ENCODE measurements at regions not wholly inside any gene's neighbourhood (a gene's known extent, or its start where the extent isn't known, plus 50 kb on each side); places are given as distances from the start of the nearest gene placed in this dataset.
A peak's percentile ranks its signal among the peaks of the same experiment; 100 is the strongest.

GRCh38 chr5:118430076-118430475 is 558.3 kb downstream of the DTWD2 start:
- Histone ChIP-seq H3K27me3 (ENCODE audit: insufficient read depth) (no peaks in the 10 kb centered on the region), H3K27ac (ENCODE audit: low read depth) (no peak overlapping the region), H2AFZ (peak overlapping the region; percentile 32; the same call in 1 of the 2 replicates), H3K36me3 (ENCODE audit: insufficient read depth) (peaks cover 6% of the 10 kb centered on the region; the same call in 1 of the 2 replicates), H4K20me1 (replicated peaks; ENCODE audit: insufficient read depth) (no peaks in the 10 kb centered on the region; the same call in 1 of the 2 replicates), H3K4me3 (no peak overlapping the region), H3K4me1 (ENCODE audit: insufficient read depth) (no peaks in the 10 kb centered on the region), H3K4me2 (no peak overlapping the region), H3K9me2 (ENCODE audit: insufficient read depth) (no peaks in the 10 kb centered on the region), H3F3A (replicated peaks; ENCODE audit: low read depth) (no peaks in the 10 kb centered on the region), H3K79me2 (replicated peaks; ENCODE audit: insufficient read depth) (no peaks in the 10 kb centered on the region)
- DNase-seq (ENCODE audit: low spot score) (no peak), ATAC-seq (no peak)
- TF ChIP-seq CTCF (conservative IDR thresholded peaks at IDR 0.05; ENCODE audit: low read depth in 2 of 2) (no peak), NANOG (IDR thresholded peaks at IDR 0.05; ENCODE audit: borderline replicate concordance) (no peak), ETS1 (IDR thresholded peaks at IDR 0.05) (no peak), POLR2AphosphoS5 (IDR thresholded peaks at IDR 0.05; ENCODE audit: low read depth) (no peak), REST (IDR thresholded peaks at IDR 0.05; ENCODE audit: unreplicated experiment) (no peak), ZNF462 (CRISPR knock-in tag; IDR thresholded peaks at IDR 0.05) (no peak), JUNB (IDR thresholded peaks at IDR 0.05; ENCODE audit: unreplicated experiment) (no peak), EZH2 (IDR thresholded peaks at IDR 0.05; ENCODE audit: low read depth, unreplicated experiment) (no peak), CREB1 (CRISPR knock-in tag; IDR thresholded peaks at IDR 0.05; ENCODE audit: low read depth) (no peak), ZNF114 (CRISPR knock-in tag; IDR thresholded peaks at IDR 0.05) (no peak), STAT1 (IDR thresholded peaks at IDR 0.05; ENCODE audit: unreplicated experiment) (no peak), EZH2phosphoT487 (IDR thresholded peaks at IDR 0.05; ENCODE audit: unreplicated experiment) (no peak), ZNF331 (CRISPR knock-in tag; IDR thresholded peaks at IDR 0.05; ENCODE audit: low read depth) (no peak)
- Mint-ChIP-seq H3K36me3 (ENCODE audit: low read depth) (no peaks in the 10 kb centered on the region), H3K9me3 (peaks cover 6% of the 10 kb centered on the region), H3K4me3 (no peak overlapping the region), H3K4me1 (no peaks in the 10 kb centered on the region), H3K27me3 (ENCODE audit: insufficient read depth, low read depth, poor library complexity) (no peaks in the 10 kb centered on the region), H3K27ac (peak overlapping the region; percentile 20; the same call in 1 of the 2 replicates)

Measured in GM23338 (cell line).